NCI-H2029 treated with DMSO at 0.1 percent for 48 hours (cell line): ENCODE measurements at regions not wholly inside any gene's neighbourhood (a gene's known extent, or its start where the extent isn't known, plus 50 kb on each side); places are given as distances from the start of the nearest gene placed in this dataset.

ENCODE experiments used
- DNase-seq: peaks from one replicate; lab custom pipeline; 2025; lab: John Stamatoyannopoulos, UW

DNA sequence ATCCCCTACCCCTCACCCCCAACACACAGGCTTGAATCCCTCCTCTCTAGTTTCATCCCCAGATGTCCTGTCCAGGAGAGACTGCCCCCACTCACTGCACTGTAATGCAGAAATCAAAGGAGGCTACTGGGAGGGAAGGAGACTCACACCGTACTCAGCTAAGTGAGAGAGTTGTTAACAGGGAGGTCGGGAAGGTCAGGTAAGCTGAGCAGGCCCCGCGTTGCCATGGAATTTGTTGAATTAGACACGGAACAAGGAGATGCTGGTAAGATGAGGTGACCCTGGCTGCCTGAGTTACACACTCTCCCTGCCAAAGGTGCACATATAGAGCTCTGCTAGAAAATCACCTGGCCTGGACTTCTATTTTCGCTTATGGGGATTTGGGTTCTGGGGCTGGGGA, 197.9 kb downstream of the NXPE2 start:
- DNase-seq = no peak

DNA sequence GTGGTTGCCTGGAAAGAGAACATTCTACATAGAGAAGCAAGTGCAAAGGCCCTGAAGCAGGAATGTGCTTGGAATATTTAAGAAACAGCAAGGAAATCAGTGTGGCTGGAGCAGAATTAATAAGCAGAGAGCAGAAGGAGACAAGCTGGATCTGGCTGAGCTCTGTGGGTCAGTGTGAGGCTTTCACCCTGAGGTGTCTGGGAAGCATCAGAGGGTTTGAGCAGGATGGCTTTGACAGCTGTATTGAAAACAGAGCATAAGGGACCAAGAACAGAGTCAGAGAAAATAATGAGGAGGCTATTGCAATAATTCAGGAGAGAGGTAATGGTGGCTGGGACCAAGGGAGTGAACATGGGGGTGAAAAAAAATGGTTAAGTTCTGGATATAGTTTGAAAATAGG, 199.6 kb downstream of the NXPE2 start:
- no peak for DNase-seq

DNA sequence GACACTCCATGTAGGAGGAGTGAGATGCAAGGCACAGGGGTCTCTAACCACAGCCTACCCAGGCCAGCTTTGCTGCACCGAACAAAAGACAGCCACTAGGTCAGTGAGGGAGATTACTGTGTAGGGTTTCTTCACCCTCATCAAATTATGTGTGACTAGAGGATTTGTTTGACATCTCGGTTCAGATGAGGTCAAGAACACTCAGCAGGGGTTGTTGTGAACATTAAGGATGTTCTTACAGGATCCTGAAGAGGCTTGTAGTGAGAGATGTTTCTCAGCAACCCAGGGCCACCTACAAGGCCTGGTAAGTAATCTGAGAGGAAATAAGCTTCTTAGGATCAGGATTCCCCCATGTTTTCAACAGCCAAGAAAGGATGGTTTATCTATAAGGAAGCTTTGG, 202.1 kb downstream of the NXPE2 start:
- DNase-seq = peak; percentile 66

DNA sequence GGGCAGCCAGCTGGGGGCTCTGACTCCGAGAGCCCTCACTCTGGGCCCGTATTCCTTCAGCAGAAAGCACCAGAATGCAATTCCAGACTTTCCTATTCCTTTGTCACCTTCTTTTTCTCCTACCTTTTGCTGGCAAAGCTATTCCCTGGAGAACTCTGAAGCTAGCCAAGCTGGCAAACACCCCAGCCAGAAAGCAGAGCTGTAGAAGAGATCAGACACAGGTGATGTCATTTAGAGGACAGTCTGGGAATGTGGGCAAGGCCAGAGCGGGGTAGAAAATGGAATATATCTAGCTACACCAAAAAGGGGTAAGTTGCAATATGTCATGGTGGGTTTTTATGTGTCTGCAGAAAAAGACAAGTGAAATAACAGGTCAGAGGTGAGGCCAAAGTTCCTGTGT, 205.1 kb downstream of the NXPE2 start:
- DNase-seq = peak; percentile 29

DNA sequence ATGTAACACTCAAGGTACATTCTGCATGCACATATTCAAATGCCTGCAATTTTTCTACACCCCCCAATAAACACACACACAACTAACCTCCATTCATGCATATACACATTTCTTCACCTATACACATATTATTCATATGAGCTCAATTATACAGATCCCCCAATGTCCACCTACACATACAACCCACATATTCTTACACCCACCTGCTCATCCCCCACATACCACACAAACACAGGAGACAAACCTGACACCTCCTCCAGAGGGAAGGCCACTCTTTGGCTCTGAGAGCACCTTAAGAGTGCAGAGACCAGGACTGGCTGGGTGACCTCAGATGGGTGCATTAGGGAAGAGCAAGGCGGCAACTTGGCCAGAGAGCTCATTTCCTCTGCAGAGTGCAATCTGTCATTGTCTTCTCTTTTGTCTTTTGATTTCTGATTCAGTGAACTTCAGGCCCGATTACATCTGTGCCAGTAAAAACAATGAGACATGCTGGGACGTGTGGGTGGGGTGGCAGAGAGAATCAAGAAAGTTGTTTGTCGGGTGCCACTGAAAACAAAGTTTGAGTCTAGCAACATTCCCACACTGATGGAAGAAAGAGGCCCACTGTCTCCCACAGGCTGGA, 208.4 kb downstream of the NXPE2 start:
- DNase-seq = peak; percentile 30

DNA sequence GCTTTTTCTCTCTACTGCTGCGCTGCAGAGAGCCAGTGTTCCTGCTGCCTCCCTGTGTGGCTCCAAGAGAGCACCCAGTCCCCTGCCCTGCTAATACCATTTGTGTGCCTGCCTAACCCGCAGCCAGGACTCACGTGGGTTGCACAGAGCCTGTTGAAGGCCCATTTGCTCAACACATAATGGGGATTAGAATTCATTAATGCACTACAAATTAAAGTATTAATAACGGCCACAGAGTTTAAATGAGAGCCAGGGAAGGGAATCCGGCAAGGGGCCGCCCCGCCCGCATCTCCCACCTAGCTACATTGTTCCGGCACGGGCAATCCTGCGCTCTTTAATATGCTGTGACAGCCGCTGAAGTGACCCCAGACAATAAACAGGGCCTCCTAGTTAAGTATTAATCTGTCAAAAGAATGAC, 211.3 kb downstream of the NXPE2 start:
- no peak for DNase-seq

DNA sequence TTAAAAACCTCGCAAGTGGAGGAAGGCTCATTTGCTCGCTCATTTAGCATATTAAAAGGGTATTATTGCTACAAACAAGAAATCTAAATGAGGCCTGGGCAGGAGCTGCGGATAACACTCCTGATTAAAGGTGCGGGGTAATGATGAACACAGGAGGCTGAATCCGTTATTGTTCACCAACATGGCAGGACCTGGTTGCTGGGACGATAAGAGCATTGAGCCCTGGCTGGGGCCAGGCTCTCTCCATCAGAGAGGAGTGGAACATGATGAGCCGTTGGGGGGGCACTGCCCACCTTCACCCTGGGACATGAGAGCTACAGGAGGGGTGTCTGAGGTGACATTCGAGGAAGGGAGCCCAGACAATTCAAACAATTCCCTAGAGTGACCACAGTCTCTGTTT, 211.7 kb downstream of the NXPE2 start:
- no peak for DNase-seq

DNA sequence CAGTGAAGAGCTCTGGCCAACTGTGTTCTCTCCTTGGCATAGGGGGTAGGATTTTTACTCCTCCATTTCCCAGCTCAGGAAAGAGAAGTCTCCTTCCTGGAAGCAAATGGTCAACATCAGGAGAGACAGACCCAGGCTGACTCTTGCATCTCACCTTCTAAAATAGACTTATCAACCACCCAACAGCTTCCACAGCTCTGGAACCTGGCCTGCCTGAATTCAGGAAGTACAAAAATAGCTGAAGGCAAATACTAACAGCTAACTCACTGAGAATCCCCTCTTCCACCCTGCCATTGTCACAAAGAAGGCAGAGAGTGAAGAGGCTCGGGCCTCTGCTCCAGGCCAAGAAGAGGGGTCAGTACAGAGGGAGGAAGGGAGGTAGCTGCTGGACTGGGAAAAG, 213.6 kb downstream of the NXPE2 start:
- no peak for DNase-seq

DNA sequence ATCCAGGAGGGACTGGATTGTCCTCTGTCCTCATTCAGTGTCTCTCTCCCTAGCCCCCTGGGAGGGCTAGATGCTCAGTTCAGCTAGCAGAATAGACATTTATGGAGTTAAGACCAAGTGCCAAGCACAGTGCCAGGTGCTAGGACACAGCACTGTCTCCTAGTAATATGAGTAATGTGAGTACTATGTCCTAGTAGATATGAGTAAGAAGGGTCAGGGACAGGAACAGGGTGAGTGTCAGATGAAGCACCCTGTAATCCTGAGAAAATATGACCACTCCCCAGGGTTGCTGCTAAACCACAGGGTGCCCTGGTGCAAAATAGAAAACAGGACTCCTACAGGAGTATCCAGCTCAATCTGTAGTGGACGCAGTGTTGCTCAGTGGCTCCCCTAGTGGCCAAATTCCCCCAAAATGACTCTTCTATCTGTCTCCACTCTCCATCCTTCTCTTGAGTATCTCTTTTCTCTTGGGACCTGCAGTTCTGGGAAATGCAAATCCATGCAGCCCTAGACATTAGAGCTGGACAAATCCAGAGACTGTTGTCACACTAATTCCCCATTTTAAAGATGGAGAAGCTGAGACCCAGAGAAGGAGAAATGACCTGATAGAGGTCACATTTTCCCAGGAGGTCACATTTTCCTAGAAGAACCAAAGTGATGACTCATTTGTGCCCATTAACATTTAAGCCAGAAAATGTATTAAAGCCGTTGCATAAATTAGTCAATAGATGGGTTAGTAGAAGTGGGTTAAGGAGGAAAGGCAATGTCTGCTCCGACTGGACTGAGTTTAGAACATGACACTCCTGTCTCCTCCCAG, 214.3 kb downstream of the NXPE2 start:
- DNase-seq = no peak

DNA sequence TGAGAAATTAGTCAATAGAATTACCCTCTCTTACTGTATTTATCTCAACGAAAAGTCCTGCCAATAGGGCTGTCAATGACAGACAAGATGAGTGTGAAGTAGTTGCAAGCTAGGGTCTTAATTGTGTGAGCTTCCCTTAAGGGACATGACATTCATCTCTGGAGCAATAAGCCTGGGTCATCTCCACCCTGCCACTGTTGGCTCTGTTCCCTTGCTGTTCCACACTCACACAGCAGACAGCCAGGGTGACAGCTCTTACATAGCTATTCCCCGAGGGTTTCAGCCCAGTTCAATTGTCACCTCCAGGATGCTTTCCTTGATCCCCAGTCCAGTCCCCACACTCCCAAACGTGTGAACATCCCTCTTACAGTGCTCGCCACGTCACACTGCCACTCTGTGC, 215.0 kb downstream of the NXPE2 start:
- DNase-seq = no peak

DNA sequence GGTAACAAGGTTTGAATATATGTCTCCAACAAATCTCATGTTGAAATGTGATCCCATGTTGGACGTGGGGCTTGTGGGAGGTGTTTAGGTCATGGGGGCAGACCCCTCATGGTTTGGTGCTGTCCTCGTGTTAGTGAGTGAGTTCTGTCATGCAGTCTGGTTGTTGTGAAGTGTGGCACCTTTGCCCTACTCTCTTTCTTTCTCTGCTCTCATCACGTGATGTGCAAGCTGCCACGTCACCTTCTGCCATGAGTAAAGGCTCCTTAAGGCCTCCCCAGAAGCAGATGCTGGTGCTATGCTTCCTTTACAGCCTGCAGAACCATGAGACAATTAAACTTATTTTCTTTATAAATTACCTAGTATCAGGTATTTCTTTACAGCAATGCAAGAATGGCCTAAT, 218.3 kb downstream of the NXPE2 start:
- DNase-seq = no peak

DNA sequence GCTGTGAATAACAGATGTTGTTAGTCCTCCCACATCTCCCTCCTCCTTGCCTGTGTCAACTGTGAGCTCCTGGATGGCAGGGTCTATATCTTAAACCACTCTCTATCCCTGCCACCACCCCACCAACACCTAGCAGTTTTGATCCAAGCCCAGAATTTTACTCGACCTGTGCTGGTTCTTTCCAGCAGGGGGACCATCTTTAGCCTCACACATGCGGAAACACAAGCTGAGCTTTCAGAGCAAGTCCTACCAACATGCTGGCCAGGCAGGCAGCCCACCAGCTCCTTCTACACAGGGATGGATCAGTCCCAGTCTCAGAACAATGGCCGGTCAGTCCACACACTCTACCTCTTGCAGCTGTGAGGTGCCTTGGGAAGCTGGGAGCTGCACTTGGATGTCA, 231.5 kb downstream of the NXPE2 start:
- DNase-seq = no peak

DNA sequence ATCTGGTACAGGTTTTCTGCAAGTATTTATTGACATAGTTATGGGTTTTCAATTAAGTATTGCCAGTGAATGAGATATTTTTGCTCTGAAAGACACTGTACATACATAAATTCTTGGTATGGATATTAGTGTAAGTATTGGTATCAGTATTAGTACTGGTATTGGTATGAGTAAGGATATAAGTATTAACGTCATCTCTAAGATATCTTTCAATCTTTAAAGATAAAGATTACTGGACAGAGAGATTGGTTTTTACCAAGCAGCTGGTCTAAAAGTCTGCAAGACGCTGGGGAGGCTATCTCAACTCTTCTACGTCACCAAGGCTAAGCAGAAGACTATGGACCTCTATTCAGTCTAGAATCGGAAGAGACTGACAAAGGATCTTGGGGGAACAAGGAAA, 234.5 kb downstream of the NXPE2 start:
- DNase-seq = no peak

DNA sequence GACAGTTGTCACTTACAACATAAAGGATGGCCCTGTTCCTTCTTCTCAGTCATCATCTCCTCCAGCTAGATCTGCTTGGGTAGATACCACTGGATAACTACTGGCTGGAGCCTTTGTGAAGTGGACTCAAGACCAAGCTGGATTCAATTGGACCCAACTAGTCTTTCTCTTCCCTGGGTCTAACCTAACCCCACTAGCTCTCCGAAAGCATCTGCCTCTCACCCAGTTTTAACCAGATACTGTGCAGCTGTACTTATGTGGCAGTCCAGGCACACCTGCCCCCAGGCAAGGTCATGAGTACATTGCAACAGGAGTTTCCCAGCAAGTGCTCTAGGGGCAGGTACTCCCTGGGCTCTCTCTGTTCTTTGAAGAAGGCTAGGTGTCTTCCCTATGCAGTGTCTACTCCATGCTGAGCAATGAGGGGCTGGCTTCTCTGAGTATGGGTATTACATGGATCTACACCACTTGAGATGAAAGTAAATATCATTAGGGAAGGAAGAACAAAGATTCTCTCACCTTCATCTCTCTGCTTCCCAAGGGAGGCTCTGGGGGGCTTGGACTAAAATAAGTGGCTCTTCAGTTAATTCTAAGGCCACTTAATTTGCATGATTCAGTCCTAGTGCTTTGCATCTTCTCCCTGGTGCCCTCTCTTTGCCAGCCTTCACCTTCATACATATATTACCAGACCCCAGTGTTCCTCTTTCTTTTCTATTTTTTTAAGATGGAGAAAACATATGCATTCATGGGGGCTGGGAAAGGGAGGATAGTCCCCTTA, 236.1 kb downstream of the NXPE2 start:
- DNase-seq = no peak

DNA sequence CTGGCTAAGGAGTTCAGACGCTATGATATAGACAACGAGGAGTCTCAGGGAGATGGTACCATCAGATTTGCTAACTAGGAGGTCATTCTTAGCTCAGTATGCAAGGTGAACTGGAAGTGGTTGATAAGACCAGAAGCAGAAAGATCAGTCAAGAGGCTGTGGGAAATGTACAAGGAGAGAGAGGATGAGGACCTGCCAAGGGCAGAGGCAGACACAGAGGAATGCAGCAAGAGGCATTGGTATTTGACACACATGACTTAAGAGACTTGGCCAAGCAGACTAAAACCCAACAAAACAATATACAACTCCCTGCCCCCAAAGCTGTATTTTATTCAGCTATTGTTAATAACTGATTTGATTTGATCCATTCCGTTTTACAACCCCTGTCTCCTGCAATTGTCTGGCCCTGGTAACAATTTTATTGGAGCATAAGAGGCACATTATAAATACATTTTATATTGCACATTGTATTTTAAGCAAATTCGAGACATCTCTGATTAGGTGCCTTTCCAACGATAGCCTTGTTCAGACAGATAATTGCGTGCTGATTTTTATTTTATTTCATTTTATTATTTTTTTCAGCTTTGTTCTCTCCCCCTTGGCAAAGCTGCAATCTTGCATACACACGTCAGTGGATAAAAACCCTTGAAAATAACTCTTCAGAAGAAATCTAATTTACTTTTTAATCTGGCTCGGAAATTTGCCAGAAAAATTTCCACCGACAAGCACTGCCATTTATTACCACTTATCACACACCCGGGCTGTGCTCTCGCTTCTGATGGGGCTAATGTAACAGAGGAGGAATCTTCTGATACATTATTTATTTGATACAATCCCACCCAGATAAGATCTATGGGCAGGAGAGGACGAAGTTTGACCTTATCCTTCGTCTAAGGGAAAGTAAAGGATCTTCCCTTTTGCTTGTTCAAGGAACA, 237.8 kb downstream of the NXPE2 start:
- DNase-seq = no peak

DNA sequence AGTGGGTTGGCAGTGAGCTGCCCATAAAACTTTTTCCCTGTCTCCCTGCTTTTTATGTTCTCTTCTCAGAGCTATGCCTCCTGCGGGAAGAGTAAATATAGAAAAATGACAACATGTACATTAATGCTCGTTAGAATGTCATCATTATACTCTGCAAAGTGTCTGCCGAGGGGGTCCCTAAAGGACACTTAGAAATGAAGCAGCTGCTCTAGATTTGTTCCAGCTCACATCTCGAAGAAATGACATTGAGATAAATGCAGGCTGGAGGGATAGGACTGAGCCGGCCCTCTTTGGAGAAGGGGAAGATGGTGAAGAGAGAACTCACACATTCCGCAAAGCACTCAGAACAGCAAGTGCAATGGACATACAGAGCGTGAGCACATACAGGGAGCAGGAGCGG, 240.0 kb downstream of the NXPE2 start:
- no peak for DNase-seq

DNA sequence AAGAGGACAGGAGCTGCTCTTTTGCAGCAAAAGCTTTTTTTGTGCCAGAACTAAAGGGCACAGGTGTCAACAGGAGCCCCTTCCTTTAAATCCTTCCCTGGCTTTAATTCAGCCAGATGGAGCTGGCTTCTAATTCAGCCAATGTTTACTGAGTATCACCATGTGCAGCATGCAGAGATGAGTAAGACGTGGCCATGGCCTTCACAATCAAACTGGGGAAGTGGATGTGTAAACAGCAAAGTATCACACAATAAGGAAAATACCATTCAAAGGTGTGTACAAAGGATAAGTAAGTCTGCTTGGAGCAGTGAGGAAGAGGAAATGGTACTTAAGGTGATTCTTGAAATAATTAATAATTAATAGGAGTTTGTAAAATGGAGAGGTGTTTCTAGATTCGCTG, 243.4 kb downstream of the NXPE2 start:
- no peak for DNase-seq

DNA sequence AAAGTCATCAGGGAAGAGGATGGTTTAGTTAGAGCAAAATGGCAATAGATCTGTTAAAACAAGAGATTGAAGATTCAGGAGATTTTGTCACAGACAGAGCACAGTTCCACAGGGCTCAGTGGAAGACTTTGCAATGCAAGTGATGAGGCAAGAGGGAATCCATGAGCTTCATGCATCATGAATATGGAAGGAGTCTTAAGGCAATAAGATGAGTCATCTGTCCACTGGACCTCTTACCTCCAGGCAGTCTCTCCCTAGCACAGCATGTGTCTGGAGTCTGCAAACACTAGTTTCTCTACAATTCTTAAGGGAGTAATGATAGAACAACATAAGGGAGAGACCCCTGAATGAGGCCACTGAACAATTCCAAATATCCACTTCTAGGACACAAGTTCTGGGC, 245.7 kb downstream of the NXPE2 start:
- no peak for DNase-seq

DNA sequence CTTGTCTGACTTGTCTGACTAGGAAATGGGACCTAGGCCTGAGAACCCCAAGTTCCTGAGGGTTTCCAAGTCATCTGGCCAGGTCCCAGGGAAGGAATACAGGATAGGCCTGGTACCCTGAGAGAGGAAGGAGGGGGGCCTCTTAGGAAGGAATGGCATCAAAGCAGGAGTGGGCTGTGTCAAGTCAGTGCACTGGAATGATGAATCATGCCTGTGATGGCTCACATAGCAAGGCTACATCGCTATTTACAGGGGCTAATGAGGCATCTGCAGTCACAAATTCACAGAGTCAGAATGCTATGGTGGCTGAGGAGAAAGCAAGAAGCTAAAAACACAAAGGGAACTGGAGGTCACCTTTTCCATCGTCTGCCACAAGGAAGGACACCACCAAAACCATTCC, 247.3 kb downstream of the NXPE2 start:
- no peak for DNase-seq

DNA sequence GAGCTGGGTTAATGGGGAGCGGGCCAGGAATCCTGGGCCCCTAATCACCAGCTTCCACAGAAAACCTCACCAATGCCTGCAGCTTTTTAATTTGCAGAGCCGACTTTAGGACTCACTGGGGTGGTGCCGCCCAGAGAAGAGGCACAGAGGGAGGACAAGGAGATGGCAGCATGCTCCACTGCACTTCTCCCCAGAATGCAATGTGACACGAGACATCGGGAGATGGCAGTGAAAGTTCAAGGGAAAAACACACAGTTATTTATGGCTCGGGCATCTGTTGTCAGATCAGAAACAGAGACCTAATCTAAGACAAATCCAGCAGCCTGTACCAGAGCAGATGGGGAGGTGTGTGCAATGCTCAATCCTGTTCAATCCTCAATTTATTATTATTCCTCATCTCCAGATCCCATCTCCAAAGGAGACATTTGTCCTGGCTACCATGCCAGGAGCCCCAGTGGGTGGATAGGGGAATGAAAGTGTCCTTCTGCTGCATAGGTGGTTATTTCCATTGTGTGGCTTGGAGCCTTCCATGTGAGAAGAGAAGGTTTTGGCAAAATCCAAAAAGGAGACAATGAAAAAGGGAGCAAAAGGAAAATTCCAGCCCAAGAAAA, 250.0 kb downstream of the NXPE2 start:
- DNase-seq = no peak

DNA sequence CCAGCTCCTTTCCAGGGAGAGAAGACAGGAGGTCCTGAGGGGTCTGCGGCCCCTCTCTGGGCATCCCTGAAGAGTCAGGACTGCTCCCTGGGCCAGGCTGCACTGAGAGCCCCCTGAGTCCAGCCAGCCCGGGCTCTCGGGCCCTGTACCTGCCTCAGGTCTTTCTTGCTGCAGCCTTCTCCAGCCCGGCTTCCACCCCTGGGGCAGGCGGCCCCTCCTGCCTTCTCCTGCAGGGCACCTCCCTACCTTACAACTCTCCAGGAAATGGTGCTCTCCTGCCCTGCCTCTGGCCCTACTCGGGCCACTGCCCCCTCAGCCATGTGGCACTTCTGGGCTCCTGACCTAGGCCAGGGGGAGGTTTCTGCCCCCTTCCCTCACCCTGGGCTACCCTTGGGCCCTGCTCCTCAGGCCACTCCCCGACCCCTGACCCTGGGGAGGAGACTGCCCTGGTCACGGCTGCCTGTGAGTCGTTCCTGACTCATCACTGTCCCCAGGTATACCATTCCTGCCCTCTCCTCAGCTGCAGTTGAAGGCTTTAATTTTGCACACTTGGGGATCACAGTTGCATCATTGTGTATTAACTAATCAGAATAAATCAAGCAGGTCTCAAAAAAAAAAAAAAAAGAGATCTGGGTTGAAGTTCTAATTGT, 251.1 kb downstream of the NXPE2 start:
- no peak for DNase-seq
